ENCODE measurements at regions not wholly inside any gene's neighbourhood (a gene's known extent, or its start where the extent isn't known, plus 50 kb on each side); places are given as distances from the start of the nearest gene placed in this dataset.

GRCh38 chr17:77485089-77485833 lies 344.5 kb downstream of the SEC14L1 start:
- H3K27ac ChIP-seq (ENCODE audit: insufficient read depth in 1 of 2, low read depth in 1 of 2, low read length in 2 of 2, poor library complexity in 1 of 2, severe bottlenecking in 2 of 2) = no peak overlapping the region
- WGBS (ENCODE audit: insufficient coverage) = 100% methylated on average over 5 of the region's 5 CpGs

GRCh38 chr17:77487211-77487629 lies 346.5 kb downstream of the SEC14L1 start:
- no peak for DNase-seq
- Histone ChIP-seq H3K4me1 (ENCODE audit: control extremely low read depth in 1 of 4, control insufficient read depth in 4 of 4, insufficient read depth in 4 of 4, low read length in 3 of 4) (no peaks in the 10 kb centered on the region), H3K27me3 (replicated peaks in 2 of 5; ENCODE audit: control insufficient read depth in 4 of 5, insufficient read depth in 5 of 5, low read length in 4 of 5) (no peaks in the 10 kb centered on the region), H3K9me3 (ENCODE audit: control extremely low read depth in 1 of 5, control insufficient read depth in 4 of 5, insufficient read depth in 2 of 5, low read depth in 1 of 5, low read length in 4 of 5) (peaks cover 0 to 2% (median 0%) of the 10 kb centered on the region in 5 experiments), H3K4me3 (ENCODE audit: control insufficient read depth in 1 of 7, extremely low read depth in 1 of 7, insufficient read depth in 4 of 7, low read depth in 2 of 7, low read length in 6 of 7) (no peak overlapping the region), H3K27ac (ENCODE audit: insufficient read depth in 1 of 2, low read depth in 1 of 2, low read length in 2 of 2, poor library complexity in 1 of 2, severe bottlenecking in 2 of 2) (no peak overlapping the region), H3K36me3 (ENCODE audit: control insufficient read depth in 4 of 4, insufficient read depth in 4 of 4, low read length in 3 of 4) (peaks cover 2 to 73% (median 54%) of the 10 kb centered on the region in 4 experiments)
- CTCF ChIA-PET = no interaction called here
- POLR2A ChIA-PET = interaction anchor here (0.6 kb wide), 1 partner anchor 58 kb away, joined by 3 read pairs; no protein-coding TSS in a partner anchor
- 94% methylated on average over 16 of the region's 17 CpGs for WGBS (ENCODE audit: insufficient coverage)

More at GRCh38 chr17:77485089-77485833, 344.5 kb downstream of the SEC14L1 start:
- Histone ChIP-seq H3K9me3 (ENCODE audit: control extremely low read depth in 1 of 5, control insufficient read depth in 4 of 5, insufficient read depth in 2 of 5, low read depth in 1 of 5, low read length in 4 of 5) (peaks cover 0 to 2% (median 0%) of the 10 kb centered on the region in 5 experiments), H3K4me3 (ENCODE audit: control insufficient read depth in 1 of 7, extremely low read depth in 1 of 7, insufficient read depth in 4 of 7, low read depth in 2 of 7, low read length in 6 of 7) (no peak overlapping the region), H3K4me1 (ENCODE audit: control extremely low read depth in 1 of 4, control insufficient read depth in 4 of 4, insufficient read depth in 4 of 4, low read length in 3 of 4) (no peaks in the 10 kb centered on the region), H3K36me3 (ENCODE audit: control insufficient read depth in 4 of 4, insufficient read depth in 4 of 4, low read length in 3 of 4) (peaks cover 2 to 68% (median 48%) of the 10 kb centered on the region in 4 experiments), H3K27me3 (replicated peaks in 2 of 5; ENCODE audit: control insufficient read depth in 4 of 5, insufficient read depth in 5 of 5, low read length in 4 of 5) (no peaks in the 10 kb centered on the region)
- POLR2A ChIA-PET = no interaction called here
- no peak for DNase-seq
- CTCF ChIA-PET = no interaction called here

- POLR2A ChIA-PET = interaction anchor here (0.6 kb wide), 1 partner anchor 58 kb away, joined by 3 read pairs; no protein-coding TSS in a partner anchor
- Histone ChIP-seq H3K36me3 (ENCODE audit: control insufficient read depth in 4 of 4, insufficient read depth in 4 of 4, low read length in 3 of 4) (peaks cover under 1 to 73% (median 55%) of the 10 kb centered on the region in 4 experiments), H3K27ac (ENCODE audit: insufficient read depth in 1 of 2, low read depth in 1 of 2, low read length in 2 of 2, poor library complexity in 1 of 2, severe bottlenecking in 2 of 2) (no peak overlapping the region), H3K4me1 (ENCODE audit: control extremely low read depth in 1 of 4, control insufficient read depth in 4 of 4, insufficient read depth in 4 of 4, low read length in 3 of 4) (no peaks in the 10 kb centered on the region), H3K4me3 (ENCODE audit: control insufficient read depth in 1 of 7, extremely low read depth in 1 of 7, insufficient read depth in 4 of 7, low read depth in 2 of 7, low read length in 6 of 7) (no peak overlapping the region), H3K27me3 (replicated peaks in 2 of 5; ENCODE audit: control insufficient read depth in 4 of 5, insufficient read depth in 5 of 5, low read length in 4 of 5) (no peaks in the 10 kb centered on the region), H3K9me3 (ENCODE audit: control extremely low read depth in 1 of 5, control insufficient read depth in 4 of 5, insufficient read depth in 2 of 5, low read depth in 1 of 5, low read length in 4 of 5) (peaks cover 0 to 2% (median 0%) of the 10 kb centered on the region in 5 experiments)
- CTCF ChIA-PET = no interaction called here
- 92% methylated on average over 21 of the region's 28 CpGs for WGBS (ENCODE audit: insufficient coverage)
- no peak for DNase-seq
Measured at GRCh38 chr17:77487677-77488530, 347.1 kb downstream of the SEC14L1 start.

GRCh38 chr17:77488531-77489238 lies 347.9 kb downstream of the SEC14L1 start:
- Histone ChIP-seq H3K27me3 (replicated peaks in 2 of 5; ENCODE audit: control insufficient read depth in 4 of 5, insufficient read depth in 5 of 5, low read length in 4 of 5) (no peaks in the 10 kb centered on the region), H3K9me3 (ENCODE audit: control extremely low read depth in 1 of 5, control insufficient read depth in 4 of 5, insufficient read depth in 2 of 5, low read depth in 1 of 5, low read length in 4 of 5) (peaks cover 0 to 2% (median 0%) of the 10 kb centered on the region in 5 experiments), H3K4me1 (ENCODE audit: control extremely low read depth in 1 of 4, control insufficient read depth in 4 of 4, insufficient read depth in 4 of 4, low read length in 3 of 4) (no peaks in the 10 kb centered on the region), H3K36me3 (ENCODE audit: control insufficient read depth in 4 of 4, insufficient read depth in 4 of 4, low read length in 3 of 4) (peaks cover 0 to 72% (median 53%) of the 10 kb centered on the region in 4 experiments), H3K27ac (ENCODE audit: insufficient read depth in 1 of 2, low read depth in 1 of 2, low read length in 2 of 2, poor library complexity in 1 of 2, severe bottlenecking in 2 of 2) (no peak overlapping the region), H3K4me3 (ENCODE audit: control insufficient read depth in 1 of 7, extremely low read depth in 1 of 7, insufficient read depth in 4 of 7, low read depth in 2 of 7, low read length in 6 of 7) (no peak overlapping the region)
- 98% methylated on average over 25 of the region's 25 CpGs for WGBS (ENCODE audit: insufficient coverage)
- ChIA-PET POLR2A (no interaction called here), CTCF (interaction anchor here (1.2 to 1.4 kb wide), 2 partner anchors 48 to 59 kb away, joined by 3 read pairs; no protein-coding TSS in a partner anchor)
- no peak for DNase-seq

GRCh38 chr17:77489239-77489892 lies 348.6 kb downstream of the SEC14L1 start:
- no peaks in the 10 kb centered on the region for H3K27me3 ChIP-seq (replicated peaks in 2 of 5; ENCODE audit: control insufficient read depth in 4 of 5, insufficient read depth in 5 of 5, low read length in 4 of 5)
- peaks cover 0 to 70% (median 54%) of the 10 kb centered on the region in 4 experiments for H3K36me3 ChIP-seq (ENCODE audit: control insufficient read depth in 4 of 4, insufficient read depth in 4 of 4, low read length in 3 of 4)
- ChIA-PET POLR2A (no interaction called here), CTCF (interaction anchor here (0.7 to 1.4 kb wide), 5 partner anchors 15 to 60 kb away, joined by 3 read pairs; no protein-coding TSS in a partner anchor)
- no peaks in the 10 kb centered on the region for H3K4me1 ChIP-seq (ENCODE audit: control extremely low read depth in 1 of 4, control insufficient read depth in 4 of 4, insufficient read depth in 4 of 4, low read length in 3 of 4)
- H3K4me3 ChIP-seq (ENCODE audit: control insufficient read depth in 1 of 7, extremely low read depth in 1 of 7, insufficient read depth in 4 of 7, low read depth in 2 of 7, low read length in 6 of 7) = no peak overlapping the region
- H3K9me3 ChIP-seq (ENCODE audit: control extremely low read depth in 1 of 5, control insufficient read depth in 4 of 5, insufficient read depth in 2 of 5, low read depth in 1 of 5, low read length in 4 of 5) = no peaks in the 10 kb centered on the region
- H3K27ac ChIP-seq (ENCODE audit: insufficient read depth in 1 of 2, low read depth in 1 of 2, low read length in 2 of 2, poor library complexity in 1 of 2, severe bottlenecking in 2 of 2) = no peak overlapping the region
- no peak for DNase-seq
- 93% methylated on average over 13 of the region's 19 CpGs for WGBS (ENCODE audit: insufficient coverage)

- Histone ChIP-seq H3K4me1 (ENCODE audit: control extremely low read depth in 1 of 4, control insufficient read depth in 4 of 4, insufficient read depth in 4 of 4, low read length in 3 of 4) (peaks cover 0 to 5% (median 0%) of the 10 kb centered on the region in 4 experiments), H3K9me3 (ENCODE audit: control extremely low read depth in 1 of 5, control insufficient read depth in 4 of 5, insufficient read depth in 2 of 5, low read depth in 1 of 5, low read length in 4 of 5) (no peaks in the 10 kb centered on the region), H3K27me3 (replicated peaks in 2 of 5; ENCODE audit: control insufficient read depth in 4 of 5, insufficient read depth in 5 of 5, low read length in 4 of 5) (no peaks in the 10 kb centered on the region), H3K27ac (ENCODE audit: insufficient read depth in 1 of 2, low read depth in 1 of 2, low read length in 2 of 2, poor library complexity in 1 of 2, severe bottlenecking in 2 of 2) (no peak overlapping the region), H3K36me3 (ENCODE audit: control insufficient read depth in 4 of 4, insufficient read depth in 4 of 4, low read length in 3 of 4) (peaks cover 0 to 76% (median 55%) of the 10 kb centered on the region in 4 experiments), H3K4me3 (ENCODE audit: control insufficient read depth in 1 of 7, extremely low read depth in 1 of 7, insufficient read depth in 4 of 7, low read depth in 2 of 7, low read length in 6 of 7) (no peak overlapping the region)
- DNase-seq = no peak
- ChIA-PET POLR2A (no interaction called here), CTCF (interaction anchor here (0.7 to 1.4 kb wide), 4 partner anchors 15 to 60 kb away, joined by 3 read pairs; no protein-coding TSS in a partner anchor)
- 95% methylated on average over 10 of the region's 11 CpGs for WGBS (ENCODE audit: insufficient coverage)
Measured at GRCh38 chr17:77489893-77490255, 349.1 kb downstream of the SEC14L1 start.
